Amniotic epithelial cell (primary cell): ENCODE measurements at regions not wholly inside any gene's neighbourhood (a gene's known extent, or its start where the extent isn't known, plus 50 kb on each side); places are given as distances from the start of the nearest gene placed in this dataset.
A peak's percentile ranks its signal among the peaks of the same experiment; 100 is the strongest.
"Not testable (repeated sequence)": the region's sequence is repeated elsewhere in the genome, so short reads cannot be mapped to it uniquely, and the experiment has no call there.

Source experiments
- DNase-seq: peaks from one replicate; pipeline ENCODE4 v3.0.0-alpha.2; 2010; ENCODE audit warnings: low read depth

DNA sequence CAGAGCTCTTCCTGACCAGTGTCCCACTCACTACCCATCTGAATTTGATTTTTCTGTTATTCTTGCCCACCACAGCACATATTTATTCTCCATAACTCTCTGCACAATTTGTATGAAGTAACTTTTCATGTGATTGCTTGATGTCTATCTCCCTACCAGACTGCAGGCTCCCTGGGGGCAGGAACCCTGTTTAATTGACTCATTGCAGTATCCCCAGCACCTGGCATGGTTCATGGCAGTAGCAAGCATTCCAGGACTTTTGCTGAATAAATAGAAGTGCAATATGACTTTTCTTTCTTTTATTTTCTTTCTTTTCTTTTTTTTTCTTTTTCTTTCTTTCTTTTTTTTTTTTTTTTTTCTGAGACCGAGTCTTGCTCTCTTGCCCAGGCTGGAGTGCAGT, 88.7 kb upstream of the XPO1 start:
- no peak for DNase-seq

DNA sequence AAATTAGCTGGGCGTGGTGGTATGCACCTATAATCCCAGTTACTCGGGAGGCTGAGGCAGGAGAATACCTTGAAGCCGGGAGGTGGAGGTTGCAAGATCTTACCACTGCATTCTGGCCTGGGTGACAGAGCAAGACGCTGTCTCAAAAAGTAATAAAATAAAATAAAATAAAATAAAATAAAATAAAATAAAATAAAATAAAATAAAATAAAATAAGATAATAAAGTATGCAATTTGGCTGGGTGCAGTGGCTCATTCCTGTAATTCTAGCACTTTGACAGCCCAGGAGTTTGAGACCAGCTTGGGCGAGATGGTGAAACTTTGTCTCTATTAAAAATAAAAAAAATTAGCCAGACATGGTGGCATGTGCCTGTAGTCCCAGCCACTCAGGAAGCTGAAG, 85.6 kb upstream of the XPO1 start:
- DNase-seq: no peak

DNA sequence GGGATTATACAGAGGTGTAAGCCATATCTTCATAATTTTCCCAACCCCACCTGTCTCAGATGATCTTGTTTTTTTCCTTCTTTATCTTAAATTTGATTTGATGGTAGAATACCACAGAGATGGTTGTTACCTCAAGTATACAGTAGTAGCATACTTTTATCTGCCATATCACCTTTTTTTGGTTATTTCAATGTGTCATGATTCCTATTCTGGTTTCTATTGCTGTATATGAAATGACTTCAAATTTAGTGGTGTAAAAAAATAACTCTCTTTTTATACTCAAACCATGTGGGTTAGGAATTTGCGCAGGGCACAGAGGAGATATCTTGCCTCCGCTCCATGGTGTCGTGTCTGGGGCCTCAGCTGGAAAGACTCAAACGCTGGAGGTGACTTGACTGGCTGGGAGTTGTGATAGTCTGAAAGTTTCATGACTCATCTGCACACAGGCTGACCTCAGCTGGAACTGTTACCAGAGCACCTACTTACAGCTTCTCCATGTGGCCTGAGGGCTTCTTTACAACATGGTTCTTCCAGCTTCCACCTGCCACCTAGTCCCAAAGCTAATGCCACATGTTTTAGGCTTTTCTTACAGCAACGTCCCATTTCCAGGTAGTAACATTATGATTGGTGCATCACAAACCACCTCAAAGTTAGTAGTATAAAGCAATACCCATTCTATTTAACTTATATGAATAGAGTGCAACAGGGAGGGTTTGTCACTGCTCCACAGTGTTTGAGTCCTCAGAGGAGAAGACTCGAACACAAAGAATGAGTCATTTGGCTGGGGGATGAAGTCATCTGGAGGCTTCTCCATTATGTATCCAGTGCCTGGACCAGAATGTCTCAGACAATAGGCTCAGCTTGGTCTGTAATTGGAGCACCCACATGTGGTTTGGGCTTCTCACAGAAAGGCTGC, 82.3 kb upstream of the XPO1 start:
- peak; percentile 86 for DNase-seq

DNA sequence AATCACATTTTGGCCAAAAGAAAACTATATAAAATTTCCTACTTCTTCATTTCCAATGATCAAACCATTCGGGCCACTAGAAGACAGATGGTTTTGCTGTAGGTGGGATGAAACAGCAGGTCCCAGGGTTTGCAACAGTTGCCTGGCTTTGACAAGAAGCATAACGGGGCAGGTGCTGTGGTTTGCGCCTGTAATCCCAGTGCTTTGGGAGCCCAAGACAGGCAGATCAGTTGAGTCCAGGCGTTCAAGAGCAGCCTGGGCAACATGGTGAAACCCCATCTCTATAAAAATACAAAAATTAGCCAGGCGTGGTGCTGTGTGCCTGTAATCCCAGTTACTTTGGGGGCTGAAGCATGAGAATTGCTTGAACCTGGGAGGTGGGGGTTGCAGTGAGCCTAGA, 81.4 kb upstream of the XPO1 start:
- DNase-seq: no peak

DNA sequence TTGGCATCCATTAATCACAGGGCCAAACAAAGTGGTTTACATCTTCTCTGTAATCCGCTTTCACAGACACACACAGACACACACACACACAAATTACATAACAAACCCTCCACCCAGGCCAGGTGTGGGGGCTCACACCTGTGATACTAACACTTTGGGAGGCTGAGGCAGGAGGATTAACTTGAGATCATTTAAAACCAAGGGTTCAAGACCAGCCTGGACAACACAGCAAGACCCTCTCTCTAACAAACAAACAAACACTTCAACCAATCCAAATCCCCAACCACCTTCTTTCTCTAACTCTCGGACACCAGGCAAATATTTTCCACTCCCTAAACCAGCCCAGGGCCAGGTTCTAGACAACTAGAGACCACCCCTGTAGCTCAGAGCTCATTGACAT, 79.5 kb upstream of the XPO1 start:
- no peak for DNase-seq

DNA sequence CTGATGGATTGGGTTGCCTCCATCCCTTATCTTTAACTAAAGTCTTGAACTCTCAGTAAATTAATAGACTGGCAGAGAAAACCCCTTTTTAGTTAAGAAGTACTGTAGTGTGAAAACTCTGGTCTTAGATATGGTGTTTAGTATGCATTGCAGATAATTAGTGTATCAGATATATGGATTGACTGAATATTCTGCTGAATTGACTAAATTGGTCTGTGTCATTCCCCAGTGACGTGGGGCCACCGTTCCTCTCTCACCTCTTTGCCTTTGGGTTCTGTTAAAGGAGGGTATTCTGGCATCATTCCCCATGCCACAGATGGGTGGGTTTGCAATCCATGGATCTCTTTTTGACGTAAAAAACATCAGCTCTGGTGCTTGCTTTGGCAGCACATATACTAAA, 67.1 kb upstream of the XPO1 start:
- DNase-seq: no peak

DNA sequence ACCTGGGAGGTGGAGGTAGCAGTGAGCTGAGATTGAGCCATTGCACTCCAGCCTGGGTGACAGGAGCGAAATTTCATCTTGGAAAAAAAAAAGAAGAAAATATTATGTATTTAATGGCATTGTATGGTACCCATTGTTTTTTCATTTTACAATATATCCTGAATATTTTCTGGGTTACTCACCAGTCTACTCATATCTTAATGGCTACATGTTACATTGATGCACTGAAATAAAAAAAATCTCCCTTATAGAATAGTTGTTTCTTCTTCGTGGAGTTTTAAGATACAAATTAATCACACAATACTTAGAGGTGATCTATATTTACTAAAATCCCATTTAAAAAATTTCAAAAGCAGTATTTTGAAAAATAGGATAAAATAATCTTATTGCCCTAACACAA, 66.3 kb upstream of the XPO1 start:
- DNase-seq: no peak

DNA sequence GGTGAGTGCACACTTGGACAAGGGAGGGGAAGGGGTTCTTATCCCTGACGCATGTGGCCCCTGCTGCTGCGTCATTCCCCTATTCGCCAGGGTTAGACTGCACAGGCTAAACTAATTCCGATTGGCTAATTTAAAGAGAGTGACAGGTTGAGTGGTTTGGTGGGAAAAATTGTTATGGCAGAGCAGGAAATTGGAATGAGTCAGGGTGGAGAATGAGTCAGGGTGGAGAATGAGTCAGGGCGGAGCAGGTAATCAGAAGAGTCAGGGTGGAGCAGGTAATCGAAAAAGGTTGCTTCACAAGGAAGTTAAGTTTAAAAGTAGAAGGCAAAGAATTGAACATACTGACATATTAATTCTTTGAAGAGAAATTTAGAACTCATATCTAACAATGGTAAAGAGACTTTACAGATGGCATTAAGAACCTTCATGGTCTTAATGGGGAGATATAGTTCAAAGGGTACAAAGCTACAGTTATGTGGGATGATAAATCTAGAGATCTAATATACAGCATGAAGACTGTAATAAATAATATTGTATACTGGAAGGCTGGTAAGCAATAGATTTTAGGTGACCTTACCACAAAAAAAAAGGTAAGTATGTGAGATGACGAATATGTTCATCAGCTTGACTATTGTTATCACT, 60.5 kb upstream of the XPO1 start:
- DNase-seq: peak; percentile 37

DNA sequence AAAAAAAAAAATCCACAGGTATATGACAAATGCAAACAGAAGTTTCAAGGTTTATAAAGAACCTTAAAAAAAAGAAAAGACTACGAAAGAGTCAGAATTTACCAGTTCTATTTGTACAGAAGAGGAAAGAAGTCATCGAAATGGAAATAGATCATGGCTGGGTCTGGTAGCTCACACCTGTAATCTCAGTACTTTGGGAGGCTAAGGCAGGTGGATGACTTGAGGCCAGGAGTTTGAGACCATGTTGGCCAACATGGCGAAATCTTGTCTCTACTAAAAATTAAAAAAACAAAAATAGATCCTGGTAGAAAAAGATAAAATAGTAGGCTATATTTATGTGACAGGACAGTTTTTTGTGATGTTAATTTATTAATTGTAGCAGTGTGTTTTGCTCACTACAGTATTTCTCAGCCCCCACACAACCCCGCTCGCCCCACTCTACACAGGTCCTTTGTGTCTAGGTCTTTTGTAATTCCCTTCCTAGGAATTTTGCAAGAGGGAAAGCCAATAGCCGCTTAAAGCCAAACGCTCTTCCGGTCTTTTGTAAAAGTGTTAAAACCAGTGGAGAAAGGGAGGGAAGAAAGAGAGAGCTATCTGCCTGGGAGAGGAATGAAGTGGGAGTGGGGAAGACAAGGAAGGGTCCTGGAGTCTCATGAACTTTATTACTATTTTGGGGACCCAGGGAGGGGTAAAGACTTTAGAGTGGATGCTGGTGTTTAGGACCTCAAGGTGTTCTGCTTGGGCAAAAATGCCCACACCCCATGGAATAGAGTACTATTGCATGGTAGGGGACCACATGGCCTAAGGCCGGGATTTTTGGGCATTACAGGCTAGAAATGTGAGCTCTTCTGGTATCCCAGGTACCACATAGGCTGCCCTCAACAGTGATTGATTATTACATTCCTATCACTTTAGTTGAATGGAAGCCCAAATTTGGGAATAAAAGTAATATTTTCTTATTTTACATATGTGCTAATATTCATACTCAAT, 59.4 kb upstream of the XPO1 start:
- DNase-seq: no peak

DNA sequence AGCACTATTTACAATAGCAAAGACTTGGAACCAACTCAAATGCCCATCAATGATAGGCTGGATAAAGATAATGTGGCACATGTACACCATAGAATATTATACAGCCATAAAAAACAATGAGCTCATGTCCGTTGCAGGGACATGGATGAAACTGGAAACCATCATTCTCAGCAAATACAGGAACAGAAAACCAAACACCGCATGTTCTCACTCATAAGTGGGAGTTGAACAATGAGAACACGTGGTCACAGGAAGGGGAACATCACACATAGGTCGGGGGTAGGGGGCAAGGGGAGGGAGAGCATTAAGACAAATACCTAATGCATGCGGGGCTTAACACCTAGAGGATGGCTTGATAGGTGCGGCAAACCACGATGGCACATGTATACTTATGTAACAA, 56.0 kb upstream of the XPO1 start:
- DNase-seq: not testable (repeated sequence)

DNA sequence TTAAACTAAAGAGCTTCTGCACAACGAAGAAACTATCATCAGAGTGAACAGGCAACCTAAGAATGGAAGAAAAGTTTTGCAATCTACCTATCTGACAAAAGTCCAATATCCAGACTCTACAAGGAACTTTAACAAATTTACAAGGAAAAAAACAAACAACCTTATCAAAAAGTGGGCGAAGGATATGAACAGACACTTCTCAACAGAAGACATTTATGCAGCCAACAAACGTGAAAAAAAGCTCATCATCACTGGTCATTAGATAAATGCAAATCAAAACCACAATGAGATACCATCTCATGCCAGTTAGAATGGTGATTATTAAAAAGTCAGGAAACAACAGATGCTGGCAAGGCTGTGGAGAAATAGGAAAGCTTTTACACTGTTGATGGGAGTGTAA, 55.5 kb upstream of the XPO1 start:
- DNase-seq: not testable (repeated sequence)

DNA sequence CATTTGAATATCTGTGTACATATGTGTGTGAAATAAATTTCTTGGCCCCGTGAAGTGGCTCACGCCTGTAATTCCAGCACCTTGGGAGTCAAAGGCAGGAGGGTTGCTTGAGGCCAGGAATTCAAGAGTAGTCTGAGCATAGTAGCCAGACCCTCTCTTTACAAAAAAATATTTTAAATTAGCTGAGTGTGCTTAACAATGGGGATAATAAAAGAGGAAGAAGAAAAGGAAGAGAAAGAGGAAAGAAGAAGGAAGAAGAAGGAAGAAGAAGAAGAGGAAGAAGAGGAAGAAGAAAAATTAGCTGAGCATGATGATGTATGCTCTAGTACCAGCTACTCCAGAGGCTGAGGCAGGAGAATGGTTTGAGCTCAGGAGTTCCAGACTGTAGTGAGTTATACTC, 52.1 kb upstream of the XPO1 start:
- DNase-seq: no peak

DNA sequence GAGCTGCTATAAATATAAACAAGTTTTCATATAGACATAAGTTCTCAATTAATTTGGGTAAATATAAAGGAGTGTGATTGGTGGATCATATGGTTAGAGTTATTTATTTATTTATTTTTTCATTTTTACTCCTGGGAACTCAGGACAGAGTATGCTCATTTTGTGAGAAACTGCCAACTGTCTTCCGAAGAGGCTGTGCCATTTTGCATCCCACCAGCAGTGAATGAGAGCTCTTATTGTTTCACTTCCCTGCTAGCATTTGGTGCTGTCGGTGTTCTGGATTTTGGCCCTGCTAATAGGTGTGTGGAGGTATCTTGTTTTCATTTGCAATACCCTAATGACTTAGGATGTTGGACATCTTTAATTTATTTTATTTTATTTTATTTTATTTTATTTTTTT, 50.4 kb upstream of the XPO1 start:
- no peak for DNase-seq
